Tibial artery (tissue), 4 donors: ENCODE measurements at regions not wholly inside any gene's neighbourhood (a gene's known extent, or its start where the extent isn't known, plus 50 kb on each side); places are given as distances from the start of the nearest gene placed in this dataset.
"Not testable (repeated sequence)": the region's sequence is repeated elsewhere in the genome, so short reads cannot be mapped to it uniquely, and the experiment has no call there.

ENCODE experiments used
- DNase-seq, 2 donors: peaks; one replicate each; pipeline ENCODE4 v3.0.0-alpha.2; 2019
- H3K27ac ChIP-seq, 2 donors: fragments of 200-600 bp; sonication (generic) in 1 of 2; 1 replicate in 1 of 2; 2 replicates in 1 of 2; pipeline ENCODE4 v1.5.1; 2018 to 2019; ENCODE audit warnings: mild to moderate bottlenecking in 1 of 2
- H3K27me3 ChIP-seq, 2 donors: fragments of 200-600 bp; sonication (generic) in 1 of 2; one replicate each; pipeline versions ENCODE4 v1.5.1 to v1.6.0; 2016 to 2019
- H3K36me3 ChIP-seq, 3 donors: fragments of 200-600 bp; sonication (generic) in 2 of 3; one replicate each; pipeline ENCODE4 v1.5.1; 2016 to 2019; ENCODE audit warnings: mild to moderate bottlenecking in 2 of 3
- H3K4me1 ChIP-seq, 4 donors: fragments of 200-600 bp; sonication (generic) in 2 of 4; 1 replicate in 3 of 4; 2 replicates in 1 of 4; pipeline ENCODE4 v1.5.1; 2016 to 2019
- H3K4me3 ChIP-seq, 2 donors: fragments of 200-600 bp; sonication (generic) in 1 of 2; 1 replicate in 1 of 2; 2 replicates in 1 of 2; pipeline ENCODE4 v1.5.1; 2018 to 2019; ENCODE audit warnings: mild to moderate bottlenecking in 2 of 2
- H3K9me3 ChIP-seq, 3 donors: fragments of 200-600 bp; sonication (generic) in 1 of 3; one replicate each; pipeline ENCODE4 v1.5.1; 2016 to 2019
- CTCF ChIP-seq, 2 experiments: fragments of 200-600 bp in 1 of 2; fragments of 450-650 bp in 1 of 2; IDR thresholded peaks; one replicate each; pipeline ENCODE4 v1.5.1; 2017 to 2019; ENCODE audit warnings: antibody characterized with exemption in 2 of 2, mild to moderate bottlenecking in 1 of 2, moderate library complexity in 1 of 2
- intact Hi-C: fragments of 100-400 bp; cut with DNase I; formaldehyde crosslinking; loops from one replicate; pipeline ENCODE4 v1.15.0; 2023; ENCODE audit warnings: low total_unique reads

- Histone ChIP-seq H3K27ac (no peak overlapping the region), H3K4me3 (no peak overlapping the region), H3K27me3 (no peaks in the 10 kb centered on the region), H3K36me3 (no peaks in the 10 kb centered on the region), H3K9me3 (no peaks in the 10 kb centered on the region), H3K4me1 (no peaks in the 10 kb centered on the region)
- no peak for TF ChIP-seq CTCF (IDR thresholded peaks at IDR 0.05)
- intact Hi-C loops, result no loop called here
- DNase-seq, result no peak
These were observed 463.1 kb upstream of the DDX18 start for GRCh38 chr2:117351396-117351795.

- Histone ChIP-seq H3K4me1 (no peaks in the 10 kb centered on the region), H3K27me3 (no peaks in the 10 kb centered on the region), H3K36me3 (no peaks in the 10 kb centered on the region), H3K27ac (no peak overlapping the region), H3K9me3 (no peaks in the 10 kb centered on the region), H3K4me3 (no peak overlapping the region)
- DNase-seq, result no peak
- TF ChIP-seq CTCF (IDR thresholded peaks at IDR 0.05), result no peak
- intact Hi-C loops, result no loop called here
These were observed 455.1 kb upstream of the DDX18 start for GRCh38 chr2:117359266-117359914.

GRCh38 chr2:117360586-117360985 lies 453.9 kb upstream of the DDX18 start:
- Histone ChIP-seq H3K27ac (no peak overlapping the region), H3K9me3 (no peaks in the 10 kb centered on the region), H3K4me3 (no peak overlapping the region), H3K27me3 (no peaks in the 10 kb centered on the region), H3K36me3 (no peaks in the 10 kb centered on the region), H3K4me1 (no peaks in the 10 kb centered on the region)
- no peak for TF ChIP-seq CTCF (IDR thresholded peaks at IDR 0.05)
- intact Hi-C loops, result no loop called here
- no peak for DNase-seq

GRCh38 chr2:117378653-117379052 lies 435.8 kb upstream of the DDX18 start:
- Histone ChIP-seq H3K27ac (no peak overlapping the region), H3K4me1 (no peaks in the 10 kb centered on the region), H3K9me3 (no peaks in the 10 kb centered on the region), H3K36me3 (no peaks in the 10 kb centered on the region), H3K27me3 (no peaks in the 10 kb centered on the region), H3K4me3 (no peak overlapping the region)
- no peak for DNase-seq
- no peak for TF ChIP-seq CTCF (IDR thresholded peaks at IDR 0.05)
- intact Hi-C loops, result no loop called here

- H3K27me3 ChIP-seq, result no peaks in the 10 kb centered on the region
- no peak for TF ChIP-seq CTCF (IDR thresholded peaks at IDR 0.05)
- no peak overlapping the region for H3K4me3 ChIP-seq
- no peaks in the 10 kb centered on the region for H3K36me3 ChIP-seq
- H3K27ac ChIP-seq, result no peak overlapping the region
- no peaks in the 10 kb centered on the region for H3K4me1 ChIP-seq
- DNase-seq, result no peak
- H3K9me3 ChIP-seq, result no peaks in the 10 kb centered on the region
- intact Hi-C loops, result no loop called here
These were observed 434.6 kb upstream of the DDX18 start for GRCh38 chr2:117379928-117380327.

- DNase-seq, H3K4me1 ChIP-seq, intact Hi-C loops, H3K4me3 ChIP-seq, H3K27me3 ChIP-seq, H3K9me3 ChIP-seq, H3K36me3 ChIP-seq, H3K27ac ChIP-seq: not testable (repeated sequence)
These were observed 430.5 kb upstream of the DDX18 start for GRCh38 chr2:117383997-117384396.
